H9 (cell line): ENCODE measurements at regions not wholly inside any gene's neighbourhood (a gene's known extent, or its start where the extent isn't known, plus 50 kb on each side); places are given as distances from the start of the nearest gene placed in this dataset.

Experiments
- DNase-seq: peaks from one replicate; pipeline ENCODE4 v3.0.0-alpha.2; 2017
- H2AFZ ChIP-seq: one replicate; pipeline ENCODE4 v1.6.1; 2013; ENCODE audit warnings: mild to moderate bottlenecking, low read length, control low read depth, moderate library complexity
- H2AK5ac ChIP-seq: 2 replicates; pipeline ENCODE4 v1.6.1; 2013; ENCODE audit warnings: low read length, control low read depth, mixed read lengths; ENCODE audit not compliant: insufficient read length
- H2BK120ac ChIP-seq: one replicate; pipeline ENCODE4 v1.6.1; 2013; ENCODE audit warnings: low read depth, mild to moderate bottlenecking, low read length, control low read depth, inconsistent platforms; ENCODE audit not compliant: poor library complexity, severe bottlenecking
- H2BK12ac ChIP-seq: 2 replicates; pipeline ENCODE4 v1.6.1; 2013; ENCODE audit warnings: low read length, control low read depth, mixed read lengths, low read depth; ENCODE audit not compliant: insufficient read length
- H2BK15ac ChIP-seq: 2 replicates; pipeline ENCODE4 v1.6.1; 2013; ENCODE audit warnings: low read depth, low read length, control low read depth
- H2BK20ac ChIP-seq: one replicate; pipeline ENCODE4 v1.6.1; 2013; ENCODE audit warnings: low read depth, mild to moderate bottlenecking, low read length, control low read depth, inconsistent platforms; ENCODE audit not compliant: poor library complexity, severe bottlenecking
- H2BK5ac ChIP-seq: 2 replicates; pipeline ENCODE4 v1.6.1; 2013; ENCODE audit warnings: low read length, control low read depth, mixed read lengths; ENCODE audit not compliant: insufficient read length
- H3K14ac ChIP-seq: 2 replicates; pipeline ENCODE4 v1.6.1; 2013; ENCODE audit warnings: low read length, control low read depth; ENCODE audit not compliant: insufficient read depth
- H3K18ac ChIP-seq: 2 replicates; pipeline ENCODE4 v1.6.1; 2013; ENCODE audit warnings: low read depth, mild to moderate bottlenecking, mixed read lengths, low read length, control low read depth; ENCODE audit not compliant: insufficient read length
- H3K23ac ChIP-seq: 2 replicates; pipeline ENCODE4 v1.6.1; 2013; ENCODE audit warnings: low read length, control low read depth, mixed read lengths, low read depth; ENCODE audit not compliant: insufficient read length
- H3K23me2 ChIP-seq: 2 replicates; pipeline ENCODE4 v1.6.1; 2013; ENCODE audit warnings: low read depth, mild to moderate bottlenecking, mixed read lengths, low read length, control low read depth; ENCODE audit not compliant: insufficient read length, poor library complexity, severe bottlenecking
- H3K27ac ChIP-seq: 2 replicates; pipeline ENCODE4 v1.5.1; 2013; ENCODE audit warnings: low read length, control low read depth, mixed read lengths, low read depth; ENCODE audit not compliant: insufficient read length
- H3K27me3 ChIP-seq: 2 replicates; pipeline ENCODE4 v1.6.1; 2013; ENCODE audit warnings: low read length, control low read depth, inconsistent platforms; ENCODE audit not compliant: insufficient read depth
- H3K4ac ChIP-seq: 2 replicates; pipeline ENCODE4 v1.6.1; 2013; ENCODE audit warnings: low read depth, mild to moderate bottlenecking, control low read depth, inconsistent platforms, low read length, moderate library complexity
- H3K4me1 ChIP-seq: 2 replicates; pipeline ENCODE4 v1.6.1; 2013; ENCODE audit warnings: low read length, control low read depth, inconsistent platforms; ENCODE audit not compliant: insufficient read depth
- H3K4me2 ChIP-seq: 2 replicates; pipeline ENCODE4 v1.6.1; 2013; ENCODE audit warnings: low read length, control low read depth, mixed read lengths; ENCODE audit not compliant: insufficient read length, insufficient read depth
- H3K56ac ChIP-seq: 2 replicates; pipeline ENCODE4 v1.6.1; 2013; ENCODE audit warnings: low read depth, mild to moderate bottlenecking, mixed read lengths, low read length, control low read depth; ENCODE audit not compliant: insufficient read length
- H3K79me1 ChIP-seq: 2 replicates; pipeline ENCODE4 v1.6.1; 2013; ENCODE audit warnings: low read depth, mild to moderate bottlenecking, moderate library complexity, low read length, control low read depth, inconsistent platforms; ENCODE audit not compliant: insufficient read depth, poor library complexity, severe bottlenecking
- H3K79me2 ChIP-seq: 2 replicates; pipeline ENCODE4 v1.6.1; 2013; ENCODE audit warnings: low read length, control low read depth, inconsistent platforms; ENCODE audit not compliant: insufficient read depth
- H3K9ac ChIP-seq: 2 replicates; pipeline ENCODE4 v1.6.1; 2013; ENCODE audit warnings: low read length, control low read depth, mixed read lengths; ENCODE audit not compliant: insufficient read length; ENCODE audit errors: extremely low read depth
- H3K9me3 ChIP-seq: one replicate; pipeline ENCODE4 v1.6.1; 2013; ENCODE audit warnings: low read depth, low read length, inconsistent platforms; ENCODE audit not compliant: control insufficient read depth
- H3T11ph ChIP-seq: one replicate; pipeline ENCODE4 v1.6.1; 2013; ENCODE audit warnings: mild to moderate bottlenecking, low read length, control low read depth, inconsistent platforms
- H4K20me1 ChIP-seq: one replicate; pipeline ENCODE4 v1.6.1; 2013; ENCODE audit not compliant: control insufficient read depth, insufficient read length, insufficient read depth
- H4K5ac ChIP-seq: 2 replicates; pipeline ENCODE4 v1.6.1; 2013; ENCODE audit warnings: low read depth, mild to moderate bottlenecking, mixed read lengths, low read length, control low read depth; ENCODE audit not compliant: insufficient read length
- H4K8ac ChIP-seq: replicated peaks from 2 replicates; pipeline ENCODE4 v1.6.1; 2013; ENCODE audit warnings: low read length, control low read depth, mixed read lengths, low read depth; ENCODE audit not compliant: insufficient read length
- H4K91ac ChIP-seq: 2 replicates; pipeline ENCODE4 v1.6.1; 2013; ENCODE audit warnings: low read depth, mild to moderate bottlenecking, moderate library complexity, mixed read lengths, low read length, control low read depth; ENCODE audit not compliant: insufficient read length
- H3K27ac Mint-ChIP-seq, 3 experiments: 2 replicates in 2 of 3; 3 replicates in 1 of 3; pipeline ENCODE4 v1.8.0; 2020 to 2021; ENCODE audit warnings: mixed read lengths in 3 of 3, mild to moderate bottlenecking in 1 of 3, moderate library complexity in 1 of 3
- H3K27me3 Mint-ChIP-seq: 2 replicates; pipeline ENCODE4 v1.8.0; 2021; ENCODE audit warnings: low read depth, mild to moderate bottlenecking, moderate library complexity, mixed read lengths
- H3K36me3 Mint-ChIP-seq, 3 experiments: 2 replicates in 2 of 3; 3 replicates in 1 of 3; pipeline ENCODE4 v1.8.0; 2020 to 2021; ENCODE audit warnings: low read depth in 3 of 3, mixed read lengths in 3 of 3; ENCODE audit not compliant: insufficient read depth in 1 of 3
- H3K4me1 Mint-ChIP-seq, 2 experiments: 2 replicates each; pipeline ENCODE4 v1.8.0; 2020; ENCODE audit warnings: mixed read lengths in 2 of 2
- H3K4me3 Mint-ChIP-seq, 2 experiments: 2 replicates in 1 of 2; 3 replicates in 1 of 2; pipeline ENCODE4 v1.8.0; 2020 to 2021; ENCODE audit warnings: mild to moderate bottlenecking in 2 of 2, mixed read lengths in 2 of 2, moderate library complexity in 1 of 2
- H3K9me3 Mint-ChIP-seq, 2 experiments: 2 replicates in 1 of 2; 3 replicates in 1 of 2; pipeline ENCODE4 v1.8.0; 2020; ENCODE audit warnings: mild to moderate bottlenecking in 2 of 2, mixed read lengths in 2 of 2, moderate library complexity in 1 of 2
- WGBS: extraction: QIAGEN DNeasy Blood & Tissue Kit; methylation state at CpG from one replicate; pipeline ENCODE4 v1.1.7; 2013; ENCODE audit warnings: missing lambda C conversion rate, low lambda C conversion rate, mixed read lengths; ENCODE audit not compliant: insufficient read length; ENCODE audit errors: extremely low coverage; 5-methylcytosine and 5-hydroxymethylcytosine counted together
- TF ChIP-seq, protein P1 (sequence below): fragments of 200-600 bp; sonication (generic); conservative IDR thresholded peaks from 3 replicates; pipeline ENCODE4 v1.8.0; 2021; ENCODE audit warnings: antibody characterized with exemption, mild to moderate bottlenecking

DNA sequence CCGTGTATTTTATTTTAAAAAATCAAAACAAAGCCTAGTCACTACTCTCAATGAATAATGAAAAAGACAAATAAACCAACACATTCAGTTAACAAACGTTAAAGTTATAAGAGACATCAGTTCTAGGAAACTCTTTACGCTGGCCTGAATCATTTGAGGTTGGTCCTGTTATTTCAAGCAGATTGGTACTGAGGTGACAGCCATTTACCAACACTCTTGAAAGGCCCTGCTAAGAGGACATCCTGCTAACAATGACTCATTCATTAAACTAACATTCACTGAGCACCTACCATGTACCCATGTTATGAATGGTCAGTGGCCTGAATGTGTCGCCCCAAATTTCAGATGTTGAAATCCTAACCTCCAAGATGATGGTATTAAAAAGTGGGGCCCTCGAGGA lies 57.1 kb upstream of the ADGRG2 start:
- Histone ChIP-seq H3K4me2 (no peak overlapping the region), H3K27ac (no peak overlapping the region), H3K4ac (no peak overlapping the region), H3K9ac (no peak overlapping the region), H2BK15ac (no peak overlapping the region), H3K79me1 (no peaks in the 10 kb centered on the region), H3T11ph (no peak overlapping the region), H3K27me3 (no peaks in the 10 kb centered on the region), H2BK120ac (no peak overlapping the region), H3K14ac (no peak overlapping the region), H3K23me2 (no peaks in the 10 kb centered on the region), H4K5ac (no peak overlapping the region), H2BK12ac (no peak overlapping the region), H2BK5ac (no peak overlapping the region), H2BK20ac (no peak overlapping the region), H4K20me1 (no peaks in the 10 kb centered on the region), H4K91ac (no peak overlapping the region), H2AFZ (no peak overlapping the region), H3K56ac (no peak overlapping the region), H3K23ac (no peak overlapping the region), H2AK5ac (no peak overlapping the region), H3K79me2 (no peaks in the 10 kb centered on the region), H3K4me1 (no peaks in the 10 kb centered on the region), H4K8ac (no peak overlapping the region), H3K9me3 (peaks cover 15% of the 10 kb centered on the region), H3K18ac (no peak overlapping the region)
- peaks cover 62 to 69% of the 10 kb centered on the region in 2 experiments for H3K9me3 Mint-ChIP-seq
- no peak for DNase-seq
- WGBS: no CpG with 5 or more reads among the region's 5 CpGs
- H3K4me1 Mint-ChIP-seq: no peaks in the 10 kb centered on the region
- no peaks in the 10 kb centered on the region; the same call in none of the 2 replicates for H3K27me3 Mint-ChIP-seq
- H3K27ac Mint-ChIP-seq: no peak overlapping the region
- TF ChIP-seq, protein P1, sequence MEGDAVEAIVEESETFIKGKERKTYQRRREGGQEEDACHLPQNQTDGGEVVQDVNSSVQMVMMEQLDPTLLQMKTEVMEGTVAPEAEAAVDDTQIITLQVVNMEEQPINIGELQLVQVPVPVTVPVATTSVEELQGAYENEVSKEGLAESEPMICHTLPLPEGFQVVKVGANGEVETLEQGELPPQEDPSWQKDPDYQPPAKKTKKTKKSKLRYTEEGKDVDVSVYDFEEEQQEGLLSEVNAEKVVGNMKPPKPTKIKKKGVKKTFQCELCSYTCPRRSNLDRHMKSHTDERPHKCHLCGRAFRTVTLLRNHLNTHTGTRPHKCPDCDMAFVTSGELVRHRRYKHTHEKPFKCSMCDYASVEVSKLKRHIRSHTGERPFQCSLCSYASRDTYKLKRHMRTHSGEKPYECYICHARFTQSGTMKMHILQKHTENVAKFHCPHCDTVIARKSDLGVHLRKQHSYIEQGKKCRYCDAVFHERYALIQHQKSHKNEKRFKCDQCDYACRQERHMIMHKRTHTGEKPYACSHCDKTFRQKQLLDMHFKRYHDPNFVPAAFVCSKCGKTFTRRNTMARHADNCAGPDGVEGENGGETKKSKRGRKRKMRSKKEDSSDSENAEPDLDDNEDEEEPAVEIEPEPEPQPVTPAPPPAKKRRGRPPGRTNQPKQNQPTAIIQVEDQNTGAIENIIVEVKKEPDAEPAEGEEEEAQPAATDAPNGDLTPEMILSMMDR: no peak
- H3K4me3 Mint-ChIP-seq: no peak overlapping the region
- H3K36me3 Mint-ChIP-seq: no peaks in the 10 kb centered on the region; a peak in 2 of 7 replicates
